Upper lobe of left lung (tissue), 4 donors: ENCODE measurements at regions not wholly inside any gene's neighbourhood (a gene's known extent, or its start where the extent isn't known, plus 50 kb on each side); places are given as distances from the start of the nearest gene placed in this dataset.

Experiments used
- CTCF ChIP-seq, 6 experiments: fragments of 450-650 bp in 4 of 6; fragments of 200-600 bp in 2 of 6; sonication (generic) in 2 of 6; IDR thresholded peaks; one replicate each; pipeline ENCODE4 v1.5.1; 2016 to 2019; ENCODE audit warnings: antibody characterized with exemption in 6 of 6
- POLR2AphosphoS5 ChIP-seq, 2 donors: sonication (generic); formaldehyde crosslinking; IDR thresholded peaks; one replicate each; pipeline ENCODE4 v1.5.1; 2017; ENCODE audit warnings: antibody characterized with exemption in 2 of 2

DNA sequence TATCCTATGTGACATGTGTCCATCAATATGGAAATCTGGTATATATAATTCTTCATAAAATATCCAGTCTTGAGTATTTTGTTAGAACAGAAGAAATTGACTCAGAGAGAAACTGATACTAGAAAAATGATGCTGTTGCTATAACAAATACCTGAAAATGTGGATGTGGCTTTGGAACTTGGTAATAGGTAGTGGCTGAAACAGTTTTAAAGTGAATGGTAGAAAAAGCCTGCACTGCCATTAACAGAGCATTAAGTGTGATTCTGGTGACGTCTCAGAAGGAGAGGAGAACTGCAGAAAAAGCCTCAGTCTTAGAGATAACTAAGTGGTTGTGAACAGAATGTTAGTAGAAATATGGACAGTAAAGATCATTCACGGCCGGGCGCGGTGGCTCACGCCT is 634.9 kb upstream of the ZNF608 start:
- TF ChIP-seq POLR2AphosphoS5 (IDR thresholded peaks at IDR 0.05) (no peak), CTCF (IDR thresholded peaks at IDR 0.05) (no peak)
